ENCODE measurements at regions not wholly inside any gene's neighbourhood (a gene's known extent, or its start where the extent isn't known, plus 50 kb on each side); places are given as distances from the start of the nearest gene placed in this dataset.

DNA sequence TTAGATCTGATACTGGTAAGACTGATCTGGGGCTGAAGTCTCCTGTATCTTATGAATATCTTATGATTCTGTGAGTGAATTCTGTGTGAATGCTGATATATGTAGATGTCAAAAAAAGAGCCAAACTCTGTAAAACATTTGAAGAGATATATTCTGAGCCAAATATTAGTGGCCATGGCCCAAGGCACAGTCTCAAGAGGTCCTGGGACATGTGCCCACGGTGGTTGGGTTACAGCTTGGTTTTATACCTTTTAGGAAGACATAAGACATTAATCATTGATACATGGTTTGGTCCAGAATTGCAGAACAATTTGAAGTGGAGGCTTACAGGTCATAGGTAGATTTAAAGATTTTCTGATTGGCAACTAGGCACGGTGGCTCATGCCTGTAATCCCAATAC is 118.3 kb downstream of the KCNK1 start:
- TF ChIP-seq CTCF (IDR thresholded peaks at IDR 0.05) (no peak), POLR2AphosphoS5 (IDR thresholded peaks at IDR 0.05) (no peak)

Data from transverse colon (tissue), 4 donors.